ENCODE measurements at regions not wholly inside any gene's neighbourhood (a gene's known extent, or its start where the extent isn't known, plus 50 kb on each side); places are given as distances from the start of the nearest gene placed in this dataset.
"Not testable (repeated sequence)": the region's sequence is repeated elsewhere in the genome, so short reads cannot be mapped to it uniquely, and the experiment has no call there.

GRCh38 chr10:128178302-128178958, 52.2 kb upstream of the MKI67 start:
- no peak for DNase-seq

- DNase-seq, result no peak
Observed at GRCh38 chr10:128180843-128181242, 54.6 kb upstream of the MKI67 start.

GRCh38 chr10:128185627-128186026, 59.4 kb upstream of the MKI67 start:
- DNase-seq, result no peak

- no peak for DNase-seq
Observed at GRCh38 chr10:128186959-128187787, 61.0 kb upstream of the MKI67 start.

- DNase-seq, result no peak
Observed at GRCh38 chr10:128187788-128188185, 61.6 kb upstream of the MKI67 start.

GRCh38 chr10:128189176-128189575, 63.0 kb upstream of the MKI67 start:
- DNase-seq, result no peak

GRCh38 chr10:128191847-128192246, 65.6 kb upstream of the MKI67 start:
- DNase-seq, result no peak

GRCh38 chr10:128201826-128202225, 75.6 kb upstream of the MKI67 start:
- not testable (repeated sequence) for DNase-seq

GRCh38 chr10:128203028-128203427, 76.8 kb upstream of the MKI67 start:
- DNase-seq, result no peak

GRCh38 chr10:128205591-128205990, 79.4 kb upstream of the MKI67 start:
- DNase-seq, result not testable (repeated sequence)

- no peak for DNase-seq
Observed at GRCh38 chr10:128206676-128207075, 80.5 kb upstream of the MKI67 start.

GRCh38 chr10:128209862-128210214, 83.6 kb upstream of the MKI67 start:
- no peak for DNase-seq

- DNase-seq, result no peak
Observed at GRCh38 chr10:128210215-128211063, 84.2 kb upstream of the MKI67 start.

- no peak for DNase-seq
Observed at GRCh38 chr10:128211064-128211504, 84.9 kb upstream of the MKI67 start.

- peak; percentile 48 for DNase-seq
Observed at GRCh38 chr10:128211953-128212727, 85.9 kb upstream of the MKI67 start.

- DNase-seq, result no peak
Observed at GRCh38 chr10:128213156-128213555, 86.9 kb upstream of the MKI67 start.

- DNase-seq, result no peak
Observed at GRCh38 chr10:128215733-128216132, 89.5 kb upstream of the MKI67 start.

- DNase-seq, result no peak
Observed at GRCh38 chr10:128217136-128217535, 90.9 kb upstream of the MKI67 start.

GRCh38 chr10:128218161-128218560, 91.9 kb upstream of the MKI67 start:
- DNase-seq, result no peak

GRCh38 chr10:128219295-128219694, 93.1 kb upstream of the MKI67 start:
- DNase-seq, result no peak

GRCh38 chr10:128220021-128220420, 93.8 kb upstream of the MKI67 start:
- DNase-seq, result no peak

- DNase-seq, result no peak
Observed at GRCh38 chr10:128221117-128221516, 94.9 kb upstream of the MKI67 start.

GRCh38 chr10:128221807-128222206, 95.6 kb upstream of the MKI67 start:
- DNase-seq, result no peak

Measured in NCI-H2029 (cell line).